ENCODE measurements at regions not wholly inside any gene's neighbourhood (a gene's known extent, or its start where the extent isn't known, plus 50 kb on each side); places are given as distances from the start of the nearest gene placed in this dataset.

DNA sequence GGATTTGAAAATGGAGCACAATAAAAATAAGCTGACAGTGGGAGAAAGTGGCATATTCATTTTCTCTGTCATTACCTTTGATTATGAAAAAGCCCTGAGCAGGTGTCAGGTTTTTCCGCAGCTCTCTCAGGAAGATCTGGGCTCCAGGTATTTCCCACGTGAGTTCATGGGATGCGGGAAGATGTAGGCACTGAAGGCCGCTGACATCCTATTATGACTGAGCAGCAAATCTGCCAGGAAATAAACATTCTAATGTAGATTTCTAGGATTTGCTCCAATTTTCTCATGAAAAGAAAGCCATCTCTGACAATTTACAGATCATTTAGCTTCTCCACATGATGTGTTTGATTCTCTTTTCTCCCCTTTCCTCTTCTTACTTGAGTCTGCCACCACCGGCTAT, 160.7 kb downstream of the KIT start:
- TF ChIP-seq TAF1 (IDR thresholded peaks at IDR 0.05; ENCODE audit: borderline replicate concordance, low read depth, low read length) (no peak), POLR2A (IDR thresholded peaks at IDR 0.05; ENCODE audit: low read depth, low read length) (no peak), POLR2AphosphoS5 (IDR thresholded peaks at IDR 0.05; ENCODE audit: low read depth, low read length) (no peak)
